ENCODE measurements at regions not wholly inside any gene's neighbourhood (a gene's known extent, or its start where the extent isn't known, plus 50 kb on each side); places are given as distances from the start of the nearest gene placed in this dataset.

DNA sequence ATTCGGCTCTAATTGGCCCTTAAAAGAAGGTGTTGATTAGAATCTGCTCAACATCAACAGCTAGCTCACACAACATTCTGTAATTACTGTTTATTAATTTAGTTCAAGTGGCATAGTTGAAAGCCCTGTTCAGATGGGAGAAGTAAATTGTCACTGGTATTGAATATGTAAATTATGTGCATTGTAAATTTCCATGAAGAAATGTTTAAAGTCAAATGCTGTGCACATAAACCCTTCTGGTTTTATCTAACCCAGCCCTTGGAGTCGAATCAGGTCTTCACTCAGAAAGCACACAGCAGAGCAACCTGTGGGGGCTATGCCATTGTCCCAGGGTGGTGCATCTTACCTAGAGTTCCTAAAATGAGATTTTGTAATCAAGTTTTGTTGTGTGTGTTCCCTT lies 65.4 kb upstream of the LMO4 start:
- TF ChIP-seq FOXM1 (IDR thresholded peaks at IDR 0.05; ENCODE audit: borderline replicate concordance, low read depth) (no peak), YY1 (IDR thresholded peaks at IDR 0.05; ENCODE audit: low read depth) (no peak), RAD21 (IDR thresholded peaks at IDR 0.05; ENCODE audit: low read depth) (no peak), TEAD4 (IDR thresholded peaks at IDR 0.05) (no peak)
- TF ChIP-seq, protein P1, sequence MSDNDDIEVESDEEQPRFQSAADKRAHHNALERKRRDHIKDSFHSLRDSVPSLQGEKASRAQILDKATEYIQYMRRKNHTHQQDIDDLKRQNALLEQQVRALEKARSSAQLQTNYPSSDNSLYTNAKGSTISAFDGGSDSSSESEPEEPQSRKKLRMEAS (IDR thresholded peaks at IDR 0.05) = no peak
